ENCODE measurements at regions not wholly inside any gene's neighbourhood (a gene's known extent, or its start where the extent isn't known, plus 50 kb on each side); places are given as distances from the start of the nearest gene placed in this dataset.

GRCh38 chr5:155303120-155303519, 289.6 kb downstream of the KIF4B start:
- H3K27me3 ChIP-seq (ENCODE audit: control insufficient read depth, insufficient read depth, low read length) = no peaks in the 10 kb centered on the region
- CTCF ChIA-PET = no interaction called here
- in situ Hi-C loops (cut with HindIII; ENCODE audit: low pct_unique_long_range_greater_than_20kb, low sequenced_read_pairs) (no loop called here), intact Hi-C loops (cut with micrococcal nuclease; ENCODE audit: unreplicated experiment) (no loop called here)
- no peaks in the 10 kb centered on the region for H3K4me1 ChIP-seq (ENCODE audit: control insufficient read depth, insufficient read depth, low read length)
- no TSS peak for BruUV-seq (replicated peaks)
- no peak overlapping the region for H3K27ac ChIP-seq (ENCODE audit: low read length)
- ATAC-seq (no peak), DNase-seq (ENCODE audit: low read depth, low spot score) (no peak)
- no peaks in the 10 kb centered on the region for H3K9me3 ChIP-seq (ENCODE audit: control insufficient read depth, insufficient read depth, low read depth, low read length)
- no peak for TF ChIP-seq CTCF (IDR thresholded peaks at IDR 0.05)
- no peak for TF ChIP-seq REST (IDR thresholded peaks at IDR 0.05; ENCODE audit: insufficient read depth in 1 of 2, low read depth in 2 of 2, low read length in 1 of 2)
- no peak for TF ChIP-seq POLR2AphosphoS5 (IDR thresholded peaks at IDR 0.05; ENCODE audit: low read depth, low read length)
- no peak for TF ChIP-seq SIN3A (IDR thresholded peaks at IDR 0.05; ENCODE audit: borderline replicate concordance, insufficient read depth, low read depth, low read length)
- no peak for TF ChIP-seq TCF7L2 (IDR thresholded peaks at IDR 0.05; ENCODE audit: low read depth, low read length)
- H3K4me3 ChIP-seq (ENCODE audit: low read depth in 2 of 2, low read length in 2 of 2) = no peak overlapping the region
- H3K36me3 ChIP-seq (ENCODE audit: control insufficient read depth, insufficient read depth, low read length) = no peaks in the 10 kb centered on the region
- POLR2A ChIA-PET = no interaction called here

- no peaks in the 10 kb centered on the region for H3K4me1 ChIP-seq (ENCODE audit: control insufficient read depth, insufficient read depth, low read length)
- TF ChIP-seq SIN3A (IDR thresholded peaks at IDR 0.05; ENCODE audit: borderline replicate concordance, insufficient read depth, low read depth, low read length) (no peak), POLR2AphosphoS5 (IDR thresholded peaks at IDR 0.05; ENCODE audit: low read depth, low read length) (no peak), TCF7L2 (IDR thresholded peaks at IDR 0.05; ENCODE audit: low read depth, low read length) (no peak), REST (IDR thresholded peaks at IDR 0.05; ENCODE audit: insufficient read depth in 1 of 2, low read depth in 2 of 2, low read length in 1 of 2) (no peak)
- H3K27me3 ChIP-seq (ENCODE audit: control insufficient read depth, insufficient read depth, low read length) = no peaks in the 10 kb centered on the region
- ChIA-PET CTCF (no interaction called here), POLR2A (no interaction called here)
- ATAC-seq (no peak), DNase-seq (ENCODE audit: low read depth, low spot score) (no peak)
- no peak overlapping the region for H3K4me3 ChIP-seq (ENCODE audit: low read depth in 2 of 2, low read length in 2 of 2)
- H3K27ac ChIP-seq (ENCODE audit: low read length) = no peak overlapping the region
- intact Hi-C loops (cut with micrococcal nuclease; ENCODE audit: unreplicated experiment) (no loop called here), in situ Hi-C loops (cut with HindIII; ENCODE audit: low pct_unique_long_range_greater_than_20kb, low sequenced_read_pairs) (no loop called here)
- H3K9me3 ChIP-seq (ENCODE audit: control insufficient read depth, insufficient read depth, low read depth, low read length) = no peaks in the 10 kb centered on the region
- no TSS peak for BruUV-seq (replicated peaks)
- no peaks in the 10 kb centered on the region for H3K36me3 ChIP-seq (ENCODE audit: control insufficient read depth, insufficient read depth, low read length)
Observed at GRCh38 chr5:155307229-155307628, 293.7 kb downstream of the KIF4B start.
